Heart right ventricle (tissue), 16 donors: ENCODE measurements at regions not wholly inside any gene's neighbourhood (a gene's known extent, or its start where the extent isn't known, plus 50 kb on each side); places are given as distances from the start of the nearest gene placed in this dataset.
"Not testable (repeated sequence)": the region's sequence is repeated elsewhere in the genome, so short reads cannot be mapped to it uniquely, and the experiment has no call there.

ENCODE experiments used
- ATAC-seq, 8 donors: fragments of 200-7000 bp; cut with Tn5 transposase; one replicate each; pipeline ENCODE4 v1.9.1; 2020; ENCODE audit warnings: mild to moderate bottlenecking in 8 of 8, moderate library complexity in 8 of 8, moderate number of reproducible peaks in 1 of 8
- DNase-seq, 2 donors: peaks; one replicate each; pipeline ENCODE4 v3.0.0-alpha.2; 2020
- H3K27ac ChIP-seq, 10 donors: fragments of 200-600 bp; sonication (generic) in 2 of 10; one replicate each; pipeline versions ENCODE4 v1.5.0 to v1.8.0; 2020 to 2022; ENCODE audit warnings: mild to moderate bottlenecking in 3 of 10
- H3K27me3 ChIP-seq, 7 donors: fragments of 200-600 bp; one replicate each; pipeline ENCODE4 v1.8.0; 2021 to 2022; ENCODE audit warnings: mild to moderate bottlenecking in 2 of 7
- H3K36me3 ChIP-seq, 9 donors: fragments of 200-600 bp; sonication (generic) in 1 of 9; one replicate each; pipeline versions ENCODE4 v1.5.0 to v1.8.0; 2020 to 2022; ENCODE audit warnings: mild to moderate bottlenecking in 2 of 9
- H3K4me1 ChIP-seq, 9 donors: fragments of 200-600 bp; sonication (generic) in 1 of 9; one replicate each; pipeline versions ENCODE4 v1.5.0 to v1.8.0; 2020 to 2022; ENCODE audit warnings: mild to moderate bottlenecking in 4 of 9
- H3K4me3 ChIP-seq, 10 donors: fragments of 200-600 bp; sonication (generic) in 2 of 10; one replicate each; pipeline versions ENCODE4 v1.5.0 to v1.8.0; 2020 to 2022; ENCODE audit warnings: mild to moderate bottlenecking in 7 of 10, moderate library complexity in 2 of 10
- H3K9me3 ChIP-seq, 11 donors: fragments of 200-600 bp in 10 of 11; sonication (generic) in 2 of 11; one replicate each; pipeline versions ENCODE4 v1.5.0 to v1.8.0; 2013 to 2022; ENCODE audit warnings: mild to moderate bottlenecking in 2 of 11, control low read depth in 1 of 11, moderate library complexity in 1 of 11
- CTCF ChIP-seq, 9 donors: fragments of 200-600 bp; sonication (generic) in 2 of 9; IDR thresholded peaks; one replicate each; pipeline versions ENCODE4 v1.5.0 to v1.8.0; 2021 to 2022; ENCODE audit warnings: antibody characterized with exemption in 9 of 9, mild to moderate bottlenecking in 5 of 9, moderate library complexity in 1 of 9
- WGBS, 2 donors: extraction: QIAGEN DNeasy Blood & Tissue Kit; methylation state at CpG; one replicate each; pipeline ENCODE4 v1.1.7; 2013; ENCODE audit warnings: inconsistent platforms in 1 of 2; 5-methylcytosine and 5-hydroxymethylcytosine counted together
- intact Hi-C, 10 donors: fragments of 100-400 bp; cut with DNase I; formaldehyde crosslinking; loops; one replicate each; pipeline versions ENCODE4 v1.11.1 to v1.14.2; 2022
- donor health status: Arrhythmogenic right ventricular cardiomyopathy.
- donor health status: ischemic (EF 13 %, LVEDD 7.1; RV severe dilation, severe dysfunction).
- donor health status: healthy with polysubstance abuse.
- donor health status: DM: no; HTN: yes; CAD: no.
- donor health status: DM: no; HTN: no; CAD: no.
- donor health status: ischemic (EF 25% LVEDD 6.9; RV normal size, moderate dysfunction).
- donor health status: ischemic (EF 25% LVEDD 5.7; RV mildly dilated, moderate dysfunction).
- donor health status: healthy.
- donor health status: DM: yes; HTN: yes; CAD: no.
- donor health status: Ischemic cardiomyopathy.
- donor health status: ischemic (EF 35%, LVEDD 5.7; RV mildly dilated, moderate dysfunction).
- donor health status: nonischemic (EF 11% LVEDD 7.7; RV severe dilation, severe dysfunction).
- donor health status: DM: yes; HTN: yes; CAD: no.
- donor health status: PGD.
- donor health status: ischemic (EF 29% LVEDD 5.4; RV normal size, mild dysfunction).
- donor health status: nonischemic (EF 23%, LVEDD 6.1; RV moderate dilation, normal function).

GRCh38 chr4:173463816-173464215 is 64.9 kb upstream of the SCRG1 start:
- Histone ChIP-seq H3K36me3 (no peaks in the 10 kb centered on the region), H3K9me3 (no peaks in the 10 kb centered on the region), H3K4me1 (peaks cover 0 to 10% (median 0%) of the 10 kb centered on the region in 9 donors), H3K27ac (no peak overlapping the region), H3K4me3 (no peak overlapping the region), H3K27me3 (no peaks in the 10 kb centered on the region)
- intact Hi-C loops = no loop called here
- WGBS, 2 donors = 90% methylated on average over 2 of the region's 2 CpGs
- no peak for TF ChIP-seq CTCF (IDR thresholded peaks at IDR 0.05)
- ATAC-seq = no peak
- DNase-seq = no peak

GRCh38 chr4:173461170-173461569 is 62.3 kb upstream of the SCRG1 start:
- no peak for TF ChIP-seq CTCF (IDR thresholded peaks at IDR 0.05)
- ATAC-seq = no peak
- H3K36me3 ChIP-seq = no peaks in the 10 kb centered on the region
- DNase-seq = no peak
- no peak overlapping the region for H3K27ac ChIP-seq
- intact Hi-C loops = no loop called here
- H3K4me3 ChIP-seq = no peak overlapping the region
- no peaks in the 10 kb centered on the region for H3K9me3 ChIP-seq
- H3K4me1 ChIP-seq = peaks cover 0 to 10% (median 0%) of the 10 kb centered on the region in 9 donors
- 47 to 62% methylated on average over 3 of the region's 3 CpGs for WGBS, 2 donors
- H3K27me3 ChIP-seq = no peaks in the 10 kb centered on the region

- no peak overlapping the region for H3K27ac ChIP-seq
- no peak for ATAC-seq
- WGBS, 2 donors = 94 to 96% methylated on average over 10 of the region's 10 CpGs
- no peaks in the 10 kb centered on the region for H3K9me3 ChIP-seq
- intact Hi-C loops = no loop called here
- DNase-seq = no peak
- no peaks in the 10 kb centered on the region for H3K36me3 ChIP-seq
- no peak overlapping the region for H3K4me3 ChIP-seq
- H3K4me1 ChIP-seq = peaks cover 0 to 10% (median 0%) of the 10 kb centered on the region in 9 donors
- TF ChIP-seq CTCF (IDR thresholded peaks at IDR 0.05) = no peak
- no peaks in the 10 kb centered on the region for H3K27me3 ChIP-seq
Measured at GRCh38 chr4:173459857-173460256, 60.9 kb upstream of the SCRG1 start.

GRCh38 chr4:173457893-173458292 is 59.0 kb upstream of the SCRG1 start:
- WGBS, 2 donors = 94 to 98% methylated on average over 1 of the region's 1 CpG
- no peak for TF ChIP-seq CTCF (IDR thresholded peaks at IDR 0.05)
- peaks cover 0 to 10% (median 0%) of the 10 kb centered on the region in 9 donors for H3K4me1 ChIP-seq
- H3K27ac ChIP-seq = no peak overlapping the region
- no peaks in the 10 kb centered on the region for H3K9me3 ChIP-seq
- intact Hi-C loops = no loop called here
- H3K27me3 ChIP-seq = no peaks in the 10 kb centered on the region
- no peak for DNase-seq
- ATAC-seq = no peak
- no peak overlapping the region for H3K4me3 ChIP-seq
- H3K36me3 ChIP-seq = peaks cover 0 to 7% (median 0%) of the 10 kb centered on the region in 9 donors

- WGBS, 2 donors = 95 to 97% methylated on average over 3 of the region's 3 CpGs
Measured at GRCh38 chr4:173451435-173451834, 52.5 kb upstream of the SCRG1 start.

More at GRCh38 chr4:173451435-173451834, 52.5 kb upstream of the SCRG1 start:
- peaks cover 5 to 35% (median 19%) of the 10 kb centered on the region in 9 donors for H3K4me1 ChIP-seq
- H3K4me3 ChIP-seq, H3K27ac ChIP-seq, H3K9me3 ChIP-seq, ATAC-seq, H3K27me3 ChIP-seq, intact Hi-C loops, H3K36me3 ChIP-seq, DNase-seq: not testable (repeated sequence)
